H9 (cell line): ENCODE measurements at regions not wholly inside any gene's neighbourhood (a gene's known extent, or its start where the extent isn't known, plus 50 kb on each side); places are given as distances from the start of the nearest gene placed in this dataset.

Source experiments
- DNase-seq: peaks from one replicate; pipeline ENCODE4 v3.0.0-alpha.2; 2017
- H2AFZ ChIP-seq: one replicate; pipeline ENCODE4 v1.6.1; 2013; ENCODE audit warnings: mild to moderate bottlenecking, low read length, control low read depth, moderate library complexity
- H2AK5ac ChIP-seq: 2 replicates; pipeline ENCODE4 v1.6.1; 2013; ENCODE audit warnings: low read length, control low read depth, mixed read lengths; ENCODE audit not compliant: insufficient read length
- H2BK120ac ChIP-seq: one replicate; pipeline ENCODE4 v1.6.1; 2013; ENCODE audit warnings: low read depth, mild to moderate bottlenecking, low read length, control low read depth, inconsistent platforms; ENCODE audit not compliant: poor library complexity, severe bottlenecking
- H2BK12ac ChIP-seq: 2 replicates; pipeline ENCODE4 v1.6.1; 2013; ENCODE audit warnings: low read length, control low read depth, mixed read lengths, low read depth; ENCODE audit not compliant: insufficient read length
- H2BK15ac ChIP-seq: 2 replicates; pipeline ENCODE4 v1.6.1; 2013; ENCODE audit warnings: low read depth, low read length, control low read depth
- H2BK20ac ChIP-seq: one replicate; pipeline ENCODE4 v1.6.1; 2013; ENCODE audit warnings: low read depth, mild to moderate bottlenecking, low read length, control low read depth, inconsistent platforms; ENCODE audit not compliant: poor library complexity, severe bottlenecking
- H2BK5ac ChIP-seq: 2 replicates; pipeline ENCODE4 v1.6.1; 2013; ENCODE audit warnings: low read length, control low read depth, mixed read lengths; ENCODE audit not compliant: insufficient read length
- H3K14ac ChIP-seq: 2 replicates; pipeline ENCODE4 v1.6.1; 2013; ENCODE audit warnings: low read length, control low read depth; ENCODE audit not compliant: insufficient read depth
- H3K18ac ChIP-seq: 2 replicates; pipeline ENCODE4 v1.6.1; 2013; ENCODE audit warnings: low read depth, mild to moderate bottlenecking, mixed read lengths, low read length, control low read depth; ENCODE audit not compliant: insufficient read length
- H3K23ac ChIP-seq: 2 replicates; pipeline ENCODE4 v1.6.1; 2013; ENCODE audit warnings: low read length, control low read depth, mixed read lengths, low read depth; ENCODE audit not compliant: insufficient read length
- H3K23me2 ChIP-seq: 2 replicates; pipeline ENCODE4 v1.6.1; 2013; ENCODE audit warnings: low read depth, mild to moderate bottlenecking, mixed read lengths, low read length, control low read depth; ENCODE audit not compliant: insufficient read length, poor library complexity, severe bottlenecking
- H3K27ac ChIP-seq: 2 replicates; pipeline ENCODE4 v1.5.1; 2013; ENCODE audit warnings: low read length, control low read depth, mixed read lengths, low read depth; ENCODE audit not compliant: insufficient read length
- H3K27me3 ChIP-seq: 2 replicates; pipeline ENCODE4 v1.6.1; 2013; ENCODE audit warnings: low read length, control low read depth, inconsistent platforms; ENCODE audit not compliant: insufficient read depth
- H3K4ac ChIP-seq: 2 replicates; pipeline ENCODE4 v1.6.1; 2013; ENCODE audit warnings: low read depth, mild to moderate bottlenecking, control low read depth, inconsistent platforms, low read length, moderate library complexity
- H3K4me1 ChIP-seq: 2 replicates; pipeline ENCODE4 v1.6.1; 2013; ENCODE audit warnings: low read length, control low read depth, inconsistent platforms; ENCODE audit not compliant: insufficient read depth
- H3K4me2 ChIP-seq: 2 replicates; pipeline ENCODE4 v1.6.1; 2013; ENCODE audit warnings: low read length, control low read depth, mixed read lengths; ENCODE audit not compliant: insufficient read length, insufficient read depth
- H3K56ac ChIP-seq: 2 replicates; pipeline ENCODE4 v1.6.1; 2013; ENCODE audit warnings: low read depth, mild to moderate bottlenecking, mixed read lengths, low read length, control low read depth; ENCODE audit not compliant: insufficient read length
- H3K79me1 ChIP-seq: 2 replicates; pipeline ENCODE4 v1.6.1; 2013; ENCODE audit warnings: low read depth, mild to moderate bottlenecking, moderate library complexity, low read length, control low read depth, inconsistent platforms; ENCODE audit not compliant: insufficient read depth, poor library complexity, severe bottlenecking
- H3K79me2 ChIP-seq: 2 replicates; pipeline ENCODE4 v1.6.1; 2013; ENCODE audit warnings: low read length, control low read depth, inconsistent platforms; ENCODE audit not compliant: insufficient read depth
- H3K9ac ChIP-seq: 2 replicates; pipeline ENCODE4 v1.6.1; 2013; ENCODE audit warnings: low read length, control low read depth, mixed read lengths; ENCODE audit not compliant: insufficient read length; ENCODE audit errors: extremely low read depth
- H3K9me3 ChIP-seq: one replicate; pipeline ENCODE4 v1.6.1; 2013; ENCODE audit warnings: low read depth, low read length, inconsistent platforms; ENCODE audit not compliant: control insufficient read depth
- H3T11ph ChIP-seq: one replicate; pipeline ENCODE4 v1.6.1; 2013; ENCODE audit warnings: mild to moderate bottlenecking, low read length, control low read depth, inconsistent platforms
- H4K20me1 ChIP-seq: one replicate; pipeline ENCODE4 v1.6.1; 2013; ENCODE audit not compliant: control insufficient read depth, insufficient read length, insufficient read depth
- H4K5ac ChIP-seq: 2 replicates; pipeline ENCODE4 v1.6.1; 2013; ENCODE audit warnings: low read depth, mild to moderate bottlenecking, mixed read lengths, low read length, control low read depth; ENCODE audit not compliant: insufficient read length
- H4K8ac ChIP-seq: replicated peaks from 2 replicates; pipeline ENCODE4 v1.6.1; 2013; ENCODE audit warnings: low read length, control low read depth, mixed read lengths, low read depth; ENCODE audit not compliant: insufficient read length
- H4K91ac ChIP-seq: 2 replicates; pipeline ENCODE4 v1.6.1; 2013; ENCODE audit warnings: low read depth, mild to moderate bottlenecking, moderate library complexity, mixed read lengths, low read length, control low read depth; ENCODE audit not compliant: insufficient read length
- H3K27ac Mint-ChIP-seq, 3 experiments: 2 replicates in 2 of 3; 3 replicates in 1 of 3; pipeline ENCODE4 v1.8.0; 2020 to 2021; ENCODE audit warnings: mixed read lengths in 3 of 3, mild to moderate bottlenecking in 1 of 3, moderate library complexity in 1 of 3
- H3K27me3 Mint-ChIP-seq: 2 replicates; pipeline ENCODE4 v1.8.0; 2021; ENCODE audit warnings: low read depth, mild to moderate bottlenecking, moderate library complexity, mixed read lengths
- H3K36me3 Mint-ChIP-seq, 3 experiments: 2 replicates in 2 of 3; 3 replicates in 1 of 3; pipeline ENCODE4 v1.8.0; 2020 to 2021; ENCODE audit warnings: low read depth in 3 of 3, mixed read lengths in 3 of 3; ENCODE audit not compliant: insufficient read depth in 1 of 3
- H3K4me1 Mint-ChIP-seq, 2 experiments: 2 replicates each; pipeline ENCODE4 v1.8.0; 2020; ENCODE audit warnings: mixed read lengths in 2 of 2
- H3K4me3 Mint-ChIP-seq, 2 experiments: 2 replicates in 1 of 2; 3 replicates in 1 of 2; pipeline ENCODE4 v1.8.0; 2020 to 2021; ENCODE audit warnings: mild to moderate bottlenecking in 2 of 2, mixed read lengths in 2 of 2, moderate library complexity in 1 of 2
- H3K9me3 Mint-ChIP-seq, 2 experiments: 2 replicates in 1 of 2; 3 replicates in 1 of 2; pipeline ENCODE4 v1.8.0; 2020; ENCODE audit warnings: mild to moderate bottlenecking in 2 of 2, mixed read lengths in 2 of 2, moderate library complexity in 1 of 2
- CTCF ChIP-seq: fragments of 200-600 bp; sonication (generic); conservative IDR thresholded peaks from 3 replicates; pipeline ENCODE4 v1.8.0; 2021; ENCODE audit warnings: antibody characterized with exemption, mild to moderate bottlenecking
- WGBS: extraction: QIAGEN DNeasy Blood & Tissue Kit; methylation state at CpG from one replicate; pipeline ENCODE4 v1.1.7; 2013; ENCODE audit warnings: missing lambda C conversion rate, low lambda C conversion rate, mixed read lengths; ENCODE audit not compliant: insufficient read length; ENCODE audit errors: extremely low coverage; 5-methylcytosine and 5-hydroxymethylcytosine counted together

- Histone ChIP-seq H2BK20ac (no peak overlapping the region), H3K23me2 (no peaks in the 10 kb centered on the region), H2BK5ac (no peak overlapping the region), H3K4ac (no peak overlapping the region), H3K27me3 (no peaks in the 10 kb centered on the region), H2BK15ac (no peak overlapping the region), H3T11ph (no peak overlapping the region), H3K18ac (no peak overlapping the region), H4K8ac (no peak overlapping the region), H4K5ac (no peak overlapping the region), H3K9me3 (no peaks in the 10 kb centered on the region), H4K91ac (no peak overlapping the region), H3K23ac (no peak overlapping the region), H2AFZ (no peak overlapping the region), H3K27ac (no peak overlapping the region), H3K14ac (no peak overlapping the region), H3K4me1 (no peaks in the 10 kb centered on the region; the same call in 1 of the 2 replicates), H3K79me1 (no peaks in the 10 kb centered on the region), H3K9ac (no peak overlapping the region), H2AK5ac (no peak overlapping the region), H2BK120ac (no peak overlapping the region), H3K79me2 (no peaks in the 10 kb centered on the region), H3K56ac (no peak overlapping the region), H4K20me1 (no peaks in the 10 kb centered on the region), H2BK12ac (no peak overlapping the region), H3K4me2 (no peak overlapping the region)
- no peak overlapping the region for H3K27ac Mint-ChIP-seq
- WGBS: no CpG with 5 or more reads among the region's 6 CpGs
- H3K4me3 Mint-ChIP-seq: no peak overlapping the region
- no peak for TF ChIP-seq CTCF
- H3K9me3 Mint-ChIP-seq: 0 out of 5 replicates have a peak, but pooled peaks cover 0 to 3% of the 10 kb centered on the region in 2 experiments
- H3K4me1 Mint-ChIP-seq: peaks cover 3 to 4% of the 10 kb centered on the region in 2 experiments; a peak in 1 of 4 replicates
- H3K27me3 Mint-ChIP-seq: no peaks in the 10 kb centered on the region; the same call in 1 of the 2 replicates
- H3K36me3 Mint-ChIP-seq: no peaks in the 10 kb centered on the region
- no peak for DNase-seq
Observed at GRCh38 chr16:54677308-54677950, 253.2 kb upstream of the IRX5 start.
